Left ventricle myocardium inferior (tissue), 1 donor: ENCODE measurements at regions not wholly inside any gene's neighbourhood (a gene's known extent, or its start where the extent isn't known, plus 50 kb on each side); places are given as distances from the start of the nearest gene placed in this dataset.

Source experiments
- DNase-seq: peaks from one replicate; pipeline ENCODE4 v3.0.0-alpha.2; 2020
- H3K27ac ChIP-seq: fragments of 200-600 bp; replicated peaks from 2 replicates; pipeline ENCODE4 v1.8.0; 2021
- H3K27me3 ChIP-seq: fragments of 200-600 bp; 2 replicates; pipeline ENCODE4 v1.8.0; 2021; ENCODE audit warnings: low read depth
- H3K36me3 ChIP-seq: fragments of 200-600 bp; 2 replicates; pipeline ENCODE4 v1.8.0; 2021
- H3K4me1 ChIP-seq: fragments of 200-600 bp; 2 replicates; pipeline ENCODE4 v1.8.0; 2021
- H3K4me3 ChIP-seq: fragments of 200-600 bp; 2 replicates; pipeline ENCODE4 v1.8.0; 2021; ENCODE audit warnings: mild to moderate bottlenecking, moderate library complexity
- H3K9me3 ChIP-seq: fragments of 200-600 bp; replicated peaks from 2 replicates; pipeline ENCODE4 v1.8.0; 2021
- intact Hi-C: fragments of 100-400 bp; cut with micrococcal nuclease; formaldehyde crosslinking; loops from one replicate; pipeline ENCODE4 v1.11.0; 2022
- TF ChIP-seq, protein P1 (sequence below): fragments of 200-600 bp; IDR thresholded peaks from 2 replicates; pipeline ENCODE4 v1.8.0; 2021; ENCODE audit warnings: antibody characterized with exemption, mild to moderate bottlenecking, borderline replicate concordance
- donor health status: DM: no; HTN: yes; CAD: no; lungs with severe emphysema.

- Histone ChIP-seq H3K4me3 (no peak overlapping the region), H3K9me3 (no peaks in the 10 kb centered on the region), H3K4me1 (no peaks in the 10 kb centered on the region), H3K36me3 (no peaks in the 10 kb centered on the region), H3K27ac (peak overlapping the region; percentile 33), H3K27me3 (no peaks in the 10 kb centered on the region)
- intact Hi-C loops, result no loop called here
- TF ChIP-seq, protein P1, sequence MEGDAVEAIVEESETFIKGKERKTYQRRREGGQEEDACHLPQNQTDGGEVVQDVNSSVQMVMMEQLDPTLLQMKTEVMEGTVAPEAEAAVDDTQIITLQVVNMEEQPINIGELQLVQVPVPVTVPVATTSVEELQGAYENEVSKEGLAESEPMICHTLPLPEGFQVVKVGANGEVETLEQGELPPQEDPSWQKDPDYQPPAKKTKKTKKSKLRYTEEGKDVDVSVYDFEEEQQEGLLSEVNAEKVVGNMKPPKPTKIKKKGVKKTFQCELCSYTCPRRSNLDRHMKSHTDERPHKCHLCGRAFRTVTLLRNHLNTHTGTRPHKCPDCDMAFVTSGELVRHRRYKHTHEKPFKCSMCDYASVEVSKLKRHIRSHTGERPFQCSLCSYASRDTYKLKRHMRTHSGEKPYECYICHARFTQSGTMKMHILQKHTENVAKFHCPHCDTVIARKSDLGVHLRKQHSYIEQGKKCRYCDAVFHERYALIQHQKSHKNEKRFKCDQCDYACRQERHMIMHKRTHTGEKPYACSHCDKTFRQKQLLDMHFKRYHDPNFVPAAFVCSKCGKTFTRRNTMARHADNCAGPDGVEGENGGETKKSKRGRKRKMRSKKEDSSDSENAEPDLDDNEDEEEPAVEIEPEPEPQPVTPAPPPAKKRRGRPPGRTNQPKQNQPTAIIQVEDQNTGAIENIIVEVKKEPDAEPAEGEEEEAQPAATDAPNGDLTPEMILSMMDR, result no peak
- DNase-seq, result no peak
These were observed 249.0 kb downstream of the NFKBIZ start for GRCh38 chr3:102098130-102098885.

GRCh38 chr3:102099913-102100312, 250.6 kb downstream of the NFKBIZ start:
- Histone ChIP-seq H3K9me3 (no peaks in the 10 kb centered on the region), H3K27me3 (no peaks in the 10 kb centered on the region), H3K4me1 (no peaks in the 10 kb centered on the region), H3K27ac (no peak overlapping the region), H3K36me3 (no peaks in the 10 kb centered on the region), H3K4me3 (no peak overlapping the region)
- no peak for DNase-seq
- intact Hi-C loops, result no loop called here
- TF ChIP-seq, protein P1, result no peak

DNA sequence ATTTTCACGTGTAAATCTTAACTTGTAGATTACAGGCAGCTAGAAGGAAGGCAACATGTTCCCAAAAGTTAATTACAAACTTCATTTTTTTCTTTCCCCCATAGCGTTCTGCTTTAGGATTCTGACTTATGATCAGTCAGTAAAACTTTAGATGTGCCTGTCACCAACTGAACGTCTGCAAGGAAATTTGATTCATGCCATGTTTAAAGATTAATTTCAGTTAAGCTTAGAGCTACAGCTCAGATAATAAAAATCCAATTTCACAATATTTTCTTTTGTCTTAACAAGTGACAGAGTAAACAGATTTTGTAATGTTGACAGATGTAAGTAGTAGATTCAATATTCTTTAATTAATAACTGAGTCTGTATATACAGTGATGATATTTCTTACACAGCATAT, 253.1 kb downstream of the NFKBIZ start:
- DNase-seq, result no peak
- Histone ChIP-seq H3K4me3 (no peak overlapping the region), H3K27me3 (no peaks in the 10 kb centered on the region), H3K4me1 (no peaks in the 10 kb centered on the region), H3K9me3 (peaks cover 9% of the 10 kb centered on the region), H3K36me3 (no peaks in the 10 kb centered on the region), H3K27ac (no peak overlapping the region)
- intact Hi-C loops, result no loop called here
- TF ChIP-seq, protein P1, result no peak

- H3K9me3 ChIP-seq, result peaks cover 20% of the 10 kb centered on the region
- no peak for DNase-seq
- no peaks in the 10 kb centered on the region for H3K4me1 ChIP-seq
- H3K27me3 ChIP-seq, result no peaks in the 10 kb centered on the region
- TF ChIP-seq, protein P1, result no peak
- no peak overlapping the region for H3K4me3 ChIP-seq
- intact Hi-C loops, result no loop called here
- no peaks in the 10 kb centered on the region for H3K36me3 ChIP-seq
- no peak overlapping the region for H3K27ac ChIP-seq
These were observed 254.7 kb downstream of the NFKBIZ start for GRCh38 chr3:102104033-102104432.

DNA sequence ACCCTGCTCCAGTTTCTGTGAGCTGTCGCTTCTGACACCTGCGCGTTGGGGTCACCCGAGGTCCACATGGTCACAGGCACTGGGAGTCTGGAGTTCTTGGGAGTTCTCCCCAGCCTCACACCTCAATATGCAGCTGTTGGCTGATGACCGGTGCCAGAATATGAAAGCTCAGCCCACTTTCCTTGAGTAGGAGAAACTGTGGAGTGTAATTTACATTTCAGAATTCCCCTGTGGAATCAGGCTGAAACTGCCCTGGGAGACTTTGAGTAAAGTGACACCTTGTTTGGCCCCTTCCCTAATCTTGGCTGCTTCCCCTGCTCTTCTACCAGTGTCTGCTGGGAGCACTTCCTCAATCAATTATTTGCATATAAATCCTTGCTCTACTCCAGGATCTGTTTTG, 255.9 kb downstream of the NFKBIZ start:
- DNase-seq, result no peak
- TF ChIP-seq, protein P1, result no peak
- H3K4me3 ChIP-seq, result no peak overlapping the region
- no peaks in the 10 kb centered on the region for H3K27me3 ChIP-seq
- intact Hi-C loops, result no loop called here
- H3K9me3 ChIP-seq, result peaks cover 20% of the 10 kb centered on the region
- H3K36me3 ChIP-seq, result no peaks in the 10 kb centered on the region
- H3K4me1 ChIP-seq, result no peaks in the 10 kb centered on the region
- no peak overlapping the region for H3K27ac ChIP-seq
